Transverse colon (tissue), 3 donors: ENCODE measurements at regions not wholly inside any gene's neighbourhood (a gene's known extent, or its start where the extent isn't known, plus 50 kb on each side); places are given as distances from the start of the nearest gene placed in this dataset.

ENCODE experiments used
- EP300 ChIP-seq: sonication (generic); formaldehyde crosslinking; IDR thresholded peaks from one replicate; pipeline ENCODE4 v1.6.1; 2017; ENCODE audit warnings: antibody characterized with exemption, low read depth
- TF ChIP-seq, protein P1 (sequence below), 5 experiments: fragments of 200-600 bp in 3 of 5; fragments of 450-650 bp in 2 of 5; sonication (generic) in 3 of 5; IDR thresholded peaks; 1 replicate in 2 of 5; 2 replicates in 3 of 5; pipeline ENCODE4 v1.5.1; 2016 to 2017; ENCODE audit warnings: antibody characterized with exemption in 5 of 5, inconsistent platforms in 3 of 5, mild to moderate bottlenecking in 2 of 5, moderate library complexity in 1 of 5

DNA sequence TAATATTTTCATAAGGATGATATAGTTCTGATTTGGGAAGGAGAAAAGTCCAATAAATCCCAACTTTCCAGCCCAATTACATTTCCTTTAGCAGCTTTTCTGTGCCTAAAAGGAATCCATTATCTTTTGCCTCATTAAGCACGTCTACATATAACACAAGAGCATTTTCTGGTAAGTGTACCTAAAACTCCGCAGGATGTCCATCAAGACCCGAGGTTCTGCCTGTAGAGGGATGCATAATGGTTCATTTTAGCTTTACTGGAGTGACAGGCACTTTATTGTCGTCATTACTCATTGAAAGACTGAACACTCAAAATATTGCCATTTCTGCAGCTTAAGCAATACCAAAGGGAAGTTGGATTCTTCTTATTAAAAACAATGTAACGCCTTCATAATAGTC, 669.0 kb downstream of the PRELID2 start:
- TF ChIP-seq EP300: no peak
- TF ChIP-seq, protein P1, sequence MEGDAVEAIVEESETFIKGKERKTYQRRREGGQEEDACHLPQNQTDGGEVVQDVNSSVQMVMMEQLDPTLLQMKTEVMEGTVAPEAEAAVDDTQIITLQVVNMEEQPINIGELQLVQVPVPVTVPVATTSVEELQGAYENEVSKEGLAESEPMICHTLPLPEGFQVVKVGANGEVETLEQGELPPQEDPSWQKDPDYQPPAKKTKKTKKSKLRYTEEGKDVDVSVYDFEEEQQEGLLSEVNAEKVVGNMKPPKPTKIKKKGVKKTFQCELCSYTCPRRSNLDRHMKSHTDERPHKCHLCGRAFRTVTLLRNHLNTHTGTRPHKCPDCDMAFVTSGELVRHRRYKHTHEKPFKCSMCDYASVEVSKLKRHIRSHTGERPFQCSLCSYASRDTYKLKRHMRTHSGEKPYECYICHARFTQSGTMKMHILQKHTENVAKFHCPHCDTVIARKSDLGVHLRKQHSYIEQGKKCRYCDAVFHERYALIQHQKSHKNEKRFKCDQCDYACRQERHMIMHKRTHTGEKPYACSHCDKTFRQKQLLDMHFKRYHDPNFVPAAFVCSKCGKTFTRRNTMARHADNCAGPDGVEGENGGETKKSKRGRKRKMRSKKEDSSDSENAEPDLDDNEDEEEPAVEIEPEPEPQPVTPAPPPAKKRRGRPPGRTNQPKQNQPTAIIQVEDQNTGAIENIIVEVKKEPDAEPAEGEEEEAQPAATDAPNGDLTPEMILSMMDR (IDR thresholded peaks at IDR 0.05): no peak
